Esophagus squamous epithelium (tissue), 4 donors: ENCODE measurements at regions not wholly inside any gene's neighbourhood (a gene's known extent, or its start where the extent isn't known, plus 50 kb on each side); places are given as distances from the start of the nearest gene placed in this dataset.

ENCODE experiments used
- CTCF ChIP-seq, 6 experiments: fragments of 450-650 bp in 4 of 6; fragments of 200-600 bp in 2 of 6; sonication (generic) in 2 of 6; IDR thresholded peaks; one replicate each; pipeline ENCODE4 v1.5.1; 2016 to 2019; ENCODE audit warnings: antibody characterized with exemption in 6 of 6, mild to moderate bottlenecking in 4 of 6, moderate library complexity in 4 of 6
- POLR2A ChIP-seq, 4 donors: fragments of 450-650 bp; IDR thresholded peaks; one replicate each; pipeline ENCODE4 v1.6.1; 2017; ENCODE audit warnings: antibody characterized with exemption in 4 of 4, mild to moderate bottlenecking in 4 of 4, moderate library complexity in 3 of 4

GRCh38 chr12:111046896-111047295 lies 126.5 kb upstream of the MYL2 start:
- no peak for TF ChIP-seq CTCF (IDR thresholded peaks at IDR 0.05)
- TF ChIP-seq POLR2A (IDR thresholded peaks at IDR 0.05) = no peak
